Kidney glomerular epithelial cell (primary cell): ENCODE measurements at regions not wholly inside any gene's neighbourhood (a gene's known extent, or its start where the extent isn't known, plus 50 kb on each side); places are given as distances from the start of the nearest gene placed in this dataset.
"Not testable (repeated sequence)": the region's sequence is repeated elsewhere in the genome, so short reads cannot be mapped to it uniquely, and the experiment has no call there.

Experiments used
- DNase-seq: peaks from one replicate; lab custom pipeline; 2025; lab: John Stamatoyannopoulos, UW

DNA sequence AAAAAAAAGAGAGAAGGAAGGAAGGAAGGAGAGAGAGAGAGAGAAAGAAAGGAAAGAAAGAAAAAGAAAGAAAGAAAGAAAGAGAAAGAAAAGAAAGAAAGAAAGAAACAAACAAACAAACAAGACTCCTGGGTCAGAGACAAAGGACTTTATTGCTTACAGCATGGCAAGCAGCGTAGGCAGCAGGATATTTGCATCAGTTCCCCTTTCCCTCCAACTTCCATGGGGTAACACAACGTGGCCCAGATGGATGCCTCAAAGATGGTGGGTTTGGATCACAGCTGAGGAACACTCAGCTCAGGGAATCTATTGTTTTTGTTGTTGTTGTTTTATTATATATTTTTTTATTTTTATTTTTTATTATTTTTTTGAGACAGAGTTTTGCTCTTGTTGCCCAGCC lies 128.5 kb upstream of the VKORC1L1 start:
- no peak for DNase-seq

DNA sequence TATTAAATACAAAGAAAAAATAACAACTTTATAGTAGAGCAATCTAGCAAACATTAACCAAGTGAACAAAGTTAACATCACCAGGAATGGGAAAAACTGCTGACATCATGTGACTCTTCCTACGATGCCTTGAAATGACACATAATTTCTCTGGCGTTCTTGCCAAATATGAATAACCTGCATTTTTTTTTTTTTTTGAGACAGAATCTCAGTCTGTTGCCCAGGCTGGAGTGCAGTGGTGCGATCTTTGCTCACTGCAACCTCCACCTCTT lies 126.5 kb upstream of the VKORC1L1 start:
- DNase-seq: no peak

DNA sequence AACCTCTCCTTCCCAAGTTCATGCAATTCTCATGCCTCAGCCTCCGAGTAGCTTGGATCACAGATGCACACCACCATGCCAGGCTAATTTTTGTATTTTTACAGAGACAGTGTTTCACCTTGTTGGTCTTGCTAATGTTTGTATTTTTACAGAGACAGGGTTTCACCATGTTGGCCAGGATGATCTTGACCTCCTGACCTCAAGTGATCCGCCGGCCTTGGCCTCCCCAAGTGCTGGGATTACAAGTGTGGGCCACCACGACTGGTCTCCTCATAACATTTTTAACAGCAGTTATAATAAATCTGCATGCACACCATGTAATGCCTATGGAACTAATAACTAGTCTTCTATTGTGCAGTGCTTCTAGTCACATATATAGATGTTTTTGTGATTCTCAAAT lies 123.8 kb upstream of the VKORC1L1 start:
- no peak for DNase-seq

DNA sequence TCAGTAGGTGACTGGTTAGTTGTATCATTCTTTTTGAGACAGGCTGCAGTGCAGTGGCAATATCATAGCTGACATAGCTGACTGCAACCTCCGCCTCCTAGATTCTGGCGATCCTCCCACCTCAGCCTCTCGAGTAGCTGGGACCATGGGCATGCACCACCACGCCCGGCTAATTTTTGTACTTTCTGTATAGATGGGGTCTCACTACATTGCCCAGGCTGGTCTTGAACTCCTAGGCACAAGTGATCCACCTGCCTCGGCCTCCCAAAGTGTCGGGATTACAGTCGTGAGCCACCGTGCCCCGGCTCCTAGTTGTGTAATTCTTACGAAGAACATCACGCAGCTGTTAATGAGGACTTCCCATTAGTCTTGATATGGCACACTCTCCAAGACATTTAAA lies 123.4 kb upstream of the VKORC1L1 start:
- DNase-seq: no peak

DNA sequence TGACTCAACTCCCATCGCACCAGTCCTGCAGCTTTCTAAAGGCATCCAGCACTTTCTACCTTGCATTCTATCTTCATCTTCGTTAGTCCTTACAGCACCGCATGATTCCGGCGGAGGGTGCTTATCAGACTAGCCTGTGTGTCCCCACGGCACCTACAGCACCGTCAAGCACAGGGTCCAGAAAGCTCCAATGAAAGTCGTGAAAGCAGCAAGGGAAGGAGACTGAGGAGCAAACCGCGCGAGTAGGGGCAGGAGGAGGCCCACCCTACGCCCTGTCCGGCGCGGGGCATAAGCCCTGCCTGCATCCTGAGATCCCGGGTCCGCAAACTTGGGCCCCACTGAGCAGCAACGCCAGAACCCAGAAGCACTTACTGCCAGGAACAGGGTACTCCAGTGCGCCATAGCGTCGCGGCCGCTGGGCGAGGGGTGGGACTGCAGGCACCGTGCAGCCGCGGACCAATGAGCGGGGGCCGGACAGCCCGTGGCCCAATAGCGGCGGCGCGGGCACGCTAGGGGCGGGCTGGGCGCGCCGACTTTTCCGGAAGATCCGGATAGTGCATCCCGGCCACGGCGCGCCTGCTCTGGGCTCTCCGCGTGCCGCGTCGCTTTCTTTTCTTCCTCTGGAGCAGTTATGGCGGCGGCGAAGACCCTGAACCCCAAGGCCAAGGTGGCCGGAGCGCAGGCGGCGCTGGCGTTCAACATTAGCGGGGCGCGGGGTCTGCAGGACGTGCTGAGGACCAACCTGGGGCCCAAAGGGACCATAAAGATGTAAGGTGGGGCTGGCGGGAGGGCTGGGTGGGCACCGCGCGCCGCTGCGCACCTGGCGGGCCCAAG lies 122.1 kb upstream of the VKORC1L1 start:
- peak; percentile 90 for DNase-seq

DNA sequence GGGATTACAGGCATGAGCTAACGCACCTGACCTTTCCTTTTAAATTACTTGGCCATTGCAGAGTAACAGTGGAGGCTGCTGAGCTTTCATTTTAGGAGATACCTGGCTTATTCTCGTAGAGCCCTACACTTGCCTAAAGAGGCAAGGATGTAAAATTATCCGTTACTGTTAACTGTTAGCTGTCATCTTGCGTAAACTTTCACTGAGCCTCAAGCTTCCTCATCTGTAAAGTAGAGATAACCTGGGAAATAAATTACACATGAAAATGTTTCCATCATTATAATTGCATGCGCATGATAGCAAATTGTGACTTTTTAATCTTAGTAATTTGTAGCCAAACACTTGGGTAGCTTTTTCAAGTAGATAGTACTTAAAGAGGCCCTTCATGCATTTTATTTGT lies 118.8 kb upstream of the VKORC1L1 start:
- not testable (repeated sequence) for DNase-seq

DNA sequence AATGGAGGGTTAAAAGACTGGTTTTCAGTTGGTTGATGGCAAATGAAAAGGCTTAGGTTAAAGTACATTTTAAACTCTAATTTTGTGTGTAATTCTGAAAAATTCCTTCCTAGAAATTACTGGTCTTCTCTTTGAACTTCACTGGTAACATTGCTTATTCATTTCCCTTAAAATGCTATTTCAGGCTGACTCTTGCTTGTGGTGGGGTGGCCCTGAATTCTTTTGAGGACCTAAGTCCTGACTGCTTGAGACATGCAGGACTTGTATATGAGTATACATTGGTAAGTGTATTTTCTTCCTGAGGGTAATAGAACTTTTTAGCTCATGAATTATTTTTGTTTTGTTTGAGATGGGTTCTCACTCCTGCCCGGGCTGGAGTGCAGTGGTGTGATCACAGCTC lies 113.9 kb upstream of the VKORC1L1 start:
- not testable (repeated sequence) for DNase-seq

DNA sequence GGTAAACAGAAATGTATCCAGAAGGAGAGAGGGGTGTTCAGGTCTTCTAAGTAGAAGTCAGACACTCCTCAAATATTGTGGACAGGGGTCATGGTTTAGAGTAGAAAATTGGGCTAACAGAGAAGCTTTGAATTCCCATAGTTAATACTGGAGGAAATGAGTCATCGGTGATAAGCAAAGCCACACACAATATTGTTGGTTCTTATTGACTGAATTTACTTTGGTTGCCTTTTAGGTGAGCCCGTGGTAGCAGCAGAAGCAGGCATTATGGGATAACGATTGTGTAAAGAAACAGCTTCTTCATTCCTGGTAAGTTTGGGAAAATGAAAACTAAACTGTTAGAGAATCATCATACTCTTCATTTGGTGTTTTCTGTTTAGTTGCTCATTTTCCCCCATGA lies 110.2 kb upstream of the VKORC1L1 start:
- DNase-seq: peak; percentile 1

DNA sequence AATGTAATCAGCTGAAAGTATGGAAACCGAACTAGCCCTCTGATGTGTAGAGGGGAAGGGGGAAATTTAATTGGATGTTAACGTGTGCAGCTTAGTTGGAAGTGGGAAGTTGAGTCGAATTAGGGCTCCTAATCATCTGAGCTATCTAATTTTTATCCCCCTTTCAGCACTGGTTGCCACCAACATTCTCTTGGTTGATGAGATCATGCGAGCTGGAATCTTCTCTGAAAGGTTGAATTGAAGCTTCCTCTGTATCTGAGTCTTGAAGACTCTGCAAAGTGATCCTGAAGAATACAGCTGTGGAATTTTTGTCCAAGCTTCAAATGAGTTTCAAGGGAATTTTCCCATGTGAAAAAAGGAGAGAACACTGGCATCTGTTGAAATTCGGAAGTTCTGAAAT lies 109.8 kb upstream of the VKORC1L1 start:
- DNase-seq: not testable (repeated sequence)

DNA sequence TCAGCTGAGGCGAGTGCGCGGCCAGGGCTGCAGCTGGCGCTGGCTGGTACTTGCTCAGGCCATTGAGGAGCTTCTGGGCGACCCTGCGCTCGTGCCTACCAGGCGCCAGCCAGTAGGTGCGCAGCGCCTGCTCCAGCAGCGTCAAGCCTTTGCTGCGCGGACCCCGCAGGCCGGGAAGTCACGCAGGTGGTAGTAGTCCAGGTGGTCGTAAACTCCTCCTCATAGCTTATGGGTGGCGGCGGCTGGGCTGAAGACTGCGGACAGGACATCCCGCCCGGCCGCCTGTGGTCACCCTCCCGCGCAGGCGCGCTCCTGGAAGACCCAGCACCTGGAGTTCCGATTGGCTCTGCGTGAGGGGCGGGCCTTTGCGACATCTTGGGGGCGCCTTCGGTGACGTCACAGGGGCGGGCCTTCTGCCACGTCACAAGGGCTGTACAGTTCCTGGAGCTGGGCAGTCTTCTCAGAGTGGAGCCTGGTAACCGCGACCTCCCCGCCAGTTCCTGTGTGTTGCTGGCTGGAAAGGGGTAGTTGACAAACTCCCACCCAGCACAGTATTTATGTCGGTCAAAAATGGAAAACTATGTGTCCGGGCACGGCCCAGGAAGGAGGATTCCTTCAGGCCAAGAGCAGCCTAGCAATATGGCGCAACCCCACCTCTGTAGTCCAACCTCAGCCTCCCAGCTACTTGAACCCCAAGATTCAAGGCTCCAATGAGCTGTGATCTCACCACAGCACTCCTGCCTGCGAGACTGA lies 102.2 kb upstream of the VKORC1L1 start:
- peak; percentile 82 for DNase-seq

DNA sequence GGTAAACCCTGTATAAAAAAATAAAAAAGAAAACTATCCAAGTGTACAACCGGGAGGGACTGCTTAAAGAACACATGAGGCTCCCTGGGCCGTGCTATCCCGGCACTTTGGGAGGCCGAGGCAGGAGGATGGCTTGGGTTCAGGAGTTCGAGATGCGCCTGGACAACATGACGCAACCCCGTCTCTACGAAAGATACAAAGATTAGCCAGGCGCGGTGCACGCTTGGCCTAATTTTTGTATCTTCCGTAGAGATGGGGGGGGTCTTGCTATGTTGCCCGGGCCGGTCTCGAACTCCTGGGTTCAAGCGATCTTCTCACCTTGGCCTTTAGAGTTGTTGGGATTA lies 101.7 kb upstream of the VKORC1L1 start:
- DNase-seq: not testable (repeated sequence)

DNA sequence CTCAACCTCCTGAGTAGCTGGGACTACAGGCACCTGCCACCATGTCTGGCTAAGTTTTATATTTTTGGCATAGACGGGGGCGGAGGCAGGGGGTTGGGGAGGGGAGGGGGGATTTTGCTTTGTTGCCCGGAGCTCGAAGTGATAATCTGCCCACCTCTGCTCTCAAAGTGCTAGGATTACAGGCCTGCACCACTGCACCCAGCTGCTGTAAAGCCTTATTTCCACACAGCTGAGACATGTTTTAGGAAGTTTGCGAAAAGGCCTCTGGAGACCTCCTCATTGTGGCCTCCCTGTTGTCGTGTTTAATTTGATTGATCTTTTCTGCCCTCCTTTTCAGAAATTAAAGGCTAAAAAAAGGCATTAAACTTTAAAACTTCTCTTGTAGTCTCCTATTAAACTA lies 96.2 kb upstream of the VKORC1L1 start:
- not testable (repeated sequence) for DNase-seq

DNA sequence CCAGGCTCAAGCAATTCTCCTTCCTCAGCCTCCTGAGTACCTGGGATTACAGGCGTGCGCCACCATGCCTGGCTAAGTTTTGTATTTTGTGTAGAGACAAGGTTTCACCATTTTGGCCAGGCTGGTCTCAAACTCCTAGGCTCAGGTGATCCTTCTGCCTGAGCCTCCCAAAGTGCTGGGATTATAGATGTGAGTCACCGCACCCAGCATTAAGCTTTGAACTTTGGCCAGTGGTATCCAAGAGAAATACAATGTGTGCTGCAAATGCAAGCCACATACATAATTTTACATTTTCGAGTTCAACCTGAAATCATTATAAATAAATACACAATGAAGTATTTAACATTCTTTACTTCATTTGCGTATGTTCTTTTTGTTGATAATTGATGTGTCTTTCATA lies 82.9 kb upstream of the VKORC1L1 start:
- not testable (repeated sequence) for DNase-seq

DNA sequence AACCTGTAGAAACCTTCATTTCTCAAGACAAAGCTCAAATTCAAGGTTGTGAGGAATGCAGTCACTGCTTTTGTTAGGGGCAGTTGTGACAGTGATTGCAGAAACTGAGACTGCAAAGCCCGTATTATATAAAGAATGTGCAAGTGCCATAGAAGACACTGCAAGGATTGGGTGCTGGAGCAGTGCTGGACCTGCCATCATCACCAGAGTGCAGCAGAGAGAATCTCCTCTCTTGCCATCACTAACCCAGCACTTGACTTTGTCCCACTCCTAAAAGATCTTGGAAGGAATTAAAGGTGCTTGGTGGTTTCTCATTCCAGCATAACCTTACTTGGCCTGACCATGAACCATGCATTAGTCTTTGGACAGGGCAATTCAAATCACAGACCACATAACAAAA lies 81.1 kb upstream of the VKORC1L1 start:
- DNase-seq: not testable (repeated sequence)

DNA sequence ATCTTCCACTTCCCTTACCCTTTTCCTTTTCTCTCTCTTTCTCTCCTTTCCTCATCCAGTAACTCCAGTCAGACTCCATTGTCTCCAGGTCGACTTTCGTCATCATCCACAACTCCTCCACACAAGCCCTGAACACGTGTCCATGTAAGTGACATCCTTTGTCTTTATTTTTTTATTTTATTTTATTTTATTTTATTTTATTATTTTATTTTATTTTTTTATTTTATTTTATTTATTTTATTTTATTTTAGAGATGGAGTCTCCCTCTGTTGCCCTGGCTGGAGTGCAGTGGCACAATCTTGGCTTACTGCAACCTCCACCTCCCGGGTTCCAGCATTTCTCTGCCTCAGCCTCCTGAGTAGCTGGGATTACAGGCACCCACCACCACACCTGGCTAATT lies 80.1 kb upstream of the VKORC1L1 start:
- DNase-seq: not testable (repeated sequence)

DNA sequence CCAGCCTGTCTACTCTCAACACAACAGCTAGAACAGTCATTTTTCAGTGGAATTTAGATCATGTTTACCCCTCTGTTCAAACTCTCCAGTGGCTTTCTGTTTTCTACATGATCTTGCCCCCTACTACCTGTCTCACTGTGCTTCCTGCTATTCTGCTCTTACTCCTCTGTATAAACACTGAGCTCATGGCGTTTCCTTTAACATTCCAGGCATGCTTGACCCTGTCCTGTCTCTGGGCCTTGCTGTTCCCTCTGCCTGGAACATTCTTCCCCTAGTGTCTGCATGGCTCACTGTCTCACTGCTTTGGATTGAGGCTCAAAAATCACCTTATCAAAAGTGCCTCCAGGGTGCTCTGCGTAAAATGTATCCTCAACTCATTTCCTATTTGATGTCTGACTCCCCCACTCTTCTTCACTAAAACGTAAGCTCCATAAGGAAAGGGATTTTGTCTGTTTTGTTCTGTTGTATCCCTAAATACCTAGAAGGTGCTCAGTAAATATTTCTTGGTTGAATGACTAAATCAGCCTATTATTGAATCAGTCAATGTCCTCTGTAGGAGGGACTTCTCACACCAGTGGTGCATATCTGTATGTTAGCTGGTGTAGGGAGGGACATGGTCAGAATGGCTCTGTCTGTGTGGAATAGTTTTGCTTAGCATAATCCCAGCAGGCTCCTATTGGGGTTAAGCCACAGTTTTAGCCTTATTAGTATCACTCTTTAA lies 78.0 kb upstream of the VKORC1L1 start:
- DNase-seq: peak; percentile 66

DNA sequence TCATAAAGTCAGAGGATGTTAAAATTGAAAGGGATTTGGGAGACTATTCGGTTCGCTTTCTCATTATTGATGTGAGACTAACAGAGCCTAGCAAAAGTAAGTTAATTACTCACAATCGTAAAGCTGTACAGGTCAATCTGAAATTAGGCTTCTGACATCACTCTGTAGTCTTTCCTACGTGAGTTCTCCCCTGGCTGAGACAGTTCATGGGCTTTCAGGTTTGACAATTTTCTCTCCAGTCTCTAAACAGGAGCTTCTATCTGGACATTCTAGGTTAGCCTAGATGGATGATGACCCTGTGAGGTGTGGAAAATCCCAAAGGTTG lies 77.5 kb upstream of the VKORC1L1 start:
- DNase-seq: not testable (repeated sequence)

DNA sequence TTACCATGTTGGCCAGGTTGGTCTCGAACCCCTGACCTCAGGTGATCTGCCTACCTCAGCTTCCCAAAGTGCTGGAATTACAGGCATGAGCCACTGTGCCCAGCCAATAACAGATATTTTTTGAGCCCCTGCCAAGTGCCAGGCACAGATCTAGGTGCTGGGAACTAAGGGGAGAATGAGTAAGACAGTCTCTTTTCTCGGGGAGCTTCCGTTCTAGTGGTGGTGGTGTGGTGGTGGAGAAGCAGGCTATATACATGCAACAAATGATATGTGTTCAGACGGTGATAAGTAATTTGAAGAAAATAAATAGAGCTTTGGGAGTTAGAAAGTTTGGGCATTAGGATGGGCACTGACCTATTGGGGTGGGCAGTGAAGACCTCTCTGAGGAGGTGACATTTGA lies 76.7 kb upstream of the VKORC1L1 start:
- DNase-seq: no peak

DNA sequence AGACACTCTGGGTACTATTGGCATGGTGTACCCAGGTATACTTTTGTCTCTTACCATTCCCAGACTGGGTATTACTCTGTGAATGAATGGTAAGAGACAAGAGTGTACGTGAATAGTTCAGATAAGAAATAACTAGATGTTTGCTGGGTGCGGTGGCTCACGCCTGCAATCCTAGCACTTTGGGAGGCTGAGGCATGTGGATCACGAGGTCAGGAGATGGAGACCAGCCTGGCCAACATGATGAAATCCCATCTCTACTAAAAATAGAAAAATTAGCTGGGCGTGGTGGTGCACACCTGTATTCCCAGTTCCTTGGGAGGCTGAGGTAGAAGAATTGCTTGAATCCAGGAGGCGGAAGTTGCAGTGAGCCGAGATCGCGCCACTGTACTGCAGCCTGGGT lies 75.8 kb upstream of the VKORC1L1 start:
- not testable (repeated sequence) for DNase-seq

DNA sequence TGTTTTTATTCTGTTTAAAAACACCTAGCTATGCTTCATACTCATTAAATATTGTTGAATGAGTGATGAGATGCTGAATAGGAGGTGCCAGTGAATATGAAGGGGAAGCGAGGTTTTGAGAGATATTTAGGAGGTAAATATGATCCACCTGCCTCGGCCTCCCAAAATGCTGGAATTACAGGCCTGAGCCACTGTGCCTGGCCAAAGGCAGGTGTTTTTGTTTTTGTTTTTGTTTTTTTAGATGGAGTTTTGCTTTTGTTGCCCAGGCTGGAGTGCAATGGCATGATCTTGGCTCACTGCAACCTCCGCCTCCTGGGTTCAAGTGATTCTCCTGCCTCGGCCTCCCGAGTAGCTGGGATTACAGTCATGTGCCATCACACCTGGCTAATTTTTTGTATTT lies 75.3 kb upstream of the VKORC1L1 start:
- not testable (repeated sequence) for DNase-seq

DNA sequence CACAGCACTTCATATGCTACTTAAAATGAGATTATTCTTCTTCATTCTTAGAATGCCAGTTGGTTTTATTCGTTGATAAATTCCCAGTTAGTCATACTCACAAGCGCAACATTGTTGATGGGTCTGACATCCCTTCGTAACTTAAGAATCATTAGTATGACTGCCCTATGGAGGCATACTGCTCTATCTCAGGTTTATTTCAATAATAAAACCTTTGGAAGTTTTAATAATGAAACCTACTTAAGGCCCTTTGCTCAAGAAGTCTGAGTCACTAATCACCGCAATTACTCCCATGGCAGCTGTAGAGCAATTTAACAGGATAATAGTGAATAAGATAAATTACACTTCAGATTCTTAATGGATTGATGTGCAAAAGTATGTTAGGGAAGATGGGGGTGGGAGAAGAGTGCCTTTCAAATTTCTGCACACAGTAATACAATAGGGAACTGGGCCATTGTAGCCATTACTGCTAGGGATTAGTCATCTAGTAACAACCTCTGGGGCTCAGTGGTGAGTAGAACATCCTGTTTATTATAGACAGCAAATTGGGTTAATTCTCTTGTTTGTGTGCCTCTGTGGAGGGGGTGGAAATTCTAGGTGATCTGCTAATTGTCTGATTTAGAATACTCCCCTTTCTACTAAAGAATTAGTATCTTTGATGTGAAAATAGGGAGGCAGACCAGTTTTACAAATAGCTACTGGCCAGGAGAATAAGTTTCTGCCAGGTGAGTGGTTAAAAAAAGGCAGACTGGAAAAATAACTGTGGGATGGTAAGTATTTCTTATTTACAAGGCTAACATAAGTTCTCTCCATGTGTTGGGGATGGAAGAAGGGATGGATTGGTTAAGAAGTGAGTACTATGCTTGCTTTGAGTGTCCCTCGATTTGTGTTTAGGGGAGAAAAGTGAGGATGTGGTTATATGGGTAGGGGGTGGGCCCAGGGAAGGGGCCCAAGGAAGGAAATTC lies 74.5 kb upstream of the VKORC1L1 start:
- peak; percentile 69 for DNase-seq

DNA sequence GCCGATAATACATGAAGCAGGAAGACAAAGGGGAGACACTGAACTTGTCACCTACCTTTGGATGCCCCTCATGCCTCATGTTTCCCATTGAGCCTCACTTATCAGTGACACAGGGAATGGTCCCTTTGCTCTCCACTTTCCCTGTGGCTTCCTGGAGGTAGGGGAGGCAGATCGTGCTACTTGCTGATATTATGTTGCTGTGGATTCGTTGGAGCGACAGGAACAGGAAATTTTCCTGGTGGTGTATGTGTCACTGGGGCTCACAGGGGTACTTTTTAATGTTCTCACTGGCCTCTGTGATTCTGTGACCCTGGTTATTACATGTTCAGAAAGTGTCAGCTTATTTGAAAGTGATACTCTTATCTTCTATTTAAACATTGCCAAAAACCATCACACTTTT lies 72.7 kb upstream of the VKORC1L1 start:
- DNase-seq: not testable (repeated sequence)
